Nephron progenitor cell (in vitro differentiated cells): ENCODE measurements at regions not wholly inside any gene's neighbourhood (a gene's known extent, or its start where the extent isn't known, plus 50 kb on each side); places are given as distances from the start of the nearest gene placed in this dataset.

Source experiments
- DNase-seq: peaks from one replicate; pipeline ENCODE4 v3.0.0; 2021
- H3K27ac Mint-ChIP-seq: 2 replicates; pipeline ENCODE4 v1.8.0; 2021; ENCODE audit warnings: mild to moderate bottlenecking, moderate library complexity, mixed read lengths
- H3K27me3 Mint-ChIP-seq: 2 replicates; pipeline ENCODE4 v1.8.0; 2021; ENCODE audit warnings: mild to moderate bottlenecking, low read depth, mixed read lengths; ENCODE audit not compliant: poor library complexity
- H3K36me3 Mint-ChIP-seq: 2 replicates; pipeline ENCODE4 v1.8.0; 2021; ENCODE audit warnings: low read depth, mixed read lengths
- H3K4me1 Mint-ChIP-seq: 2 replicates; pipeline ENCODE4 v1.8.0; 2021; ENCODE audit warnings: mixed read lengths
- H3K4me3 Mint-ChIP-seq: 2 replicates; pipeline ENCODE4 v1.8.0; 2021; ENCODE audit warnings: mild to moderate bottlenecking, moderate library complexity, mixed read lengths
- H3K9me3 Mint-ChIP-seq: 2 replicates; pipeline ENCODE4 v1.8.0; 2021; ENCODE audit warnings: mild to moderate bottlenecking, moderate library complexity, mixed read lengths
- CTCF ChIP-seq: fragments of 200-600 bp; sonication (generic); IDR thresholded peaks from 2 replicates; pipeline ENCODE4 v1.5.0; 2021; ENCODE audit warnings: antibody characterized with exemption

- H3K4me3 Mint-ChIP-seq, result no peak overlapping the region
- H3K4me1 Mint-ChIP-seq, result no peaks in the 10 kb centered on the region
- TF ChIP-seq CTCF, result no peak
These were observed 59.1 kb upstream of the ZFAND5 start for GRCh38 chr9:72424131-72424530.

GRCh38 chr9:72422214-72422613, 57.2 kb upstream of the ZFAND5 start:
- Mint-ChIP-seq H3K9me3 (peaks cover 6% of the 10 kb centered on the region), H3K4me1 (no peaks in the 10 kb centered on the region), H3K27ac (no peak overlapping the region), H3K27me3 (no peaks in the 10 kb centered on the region), H3K36me3 (no peaks in the 10 kb centered on the region), H3K4me3 (no peak overlapping the region)
- no peak for DNase-seq
- no peak for TF ChIP-seq CTCF

More at GRCh38 chr9:72424131-72424530, 59.1 kb upstream of the ZFAND5 start:
- Mint-ChIP-seq H3K27me3 (no peaks in the 10 kb centered on the region), H3K27ac (no peak overlapping the region), H3K9me3 (peaks cover 6% of the 10 kb centered on the region), H3K36me3 (no peaks in the 10 kb centered on the region)
- no peak for DNase-seq

GRCh38 chr9:72420783-72421182, 55.8 kb upstream of the ZFAND5 start:
- no peak overlapping the region for H3K27ac Mint-ChIP-seq
- no peak for DNase-seq
- H3K9me3 Mint-ChIP-seq, result peaks cover 6% of the 10 kb centered on the region
- no peak for TF ChIP-seq CTCF
- H3K27me3 Mint-ChIP-seq, result no peaks in the 10 kb centered on the region
- H3K36me3 Mint-ChIP-seq, result no peaks in the 10 kb centered on the region
- H3K4me1 Mint-ChIP-seq, result no peaks in the 10 kb centered on the region
- no peak overlapping the region for H3K4me3 Mint-ChIP-seq

GRCh38 chr9:72415948-72416347, 50.9 kb upstream of the ZFAND5 start:
- Mint-ChIP-seq H3K9me3 (peaks cover 3% of the 10 kb centered on the region), H3K27me3 (peaks cover 5% of the 10 kb centered on the region), H3K4me3 (no peak overlapping the region), H3K27ac (no peak overlapping the region), H3K36me3 (no peaks in the 10 kb centered on the region), H3K4me1 (no peaks in the 10 kb centered on the region)
- no peak for TF ChIP-seq CTCF
- DNase-seq, result no peak

GRCh38 chr9:72415163-72415562, 50.2 kb upstream of the ZFAND5 start:
- H3K36me3 Mint-ChIP-seq, result no peaks in the 10 kb centered on the region
- H3K4me3 Mint-ChIP-seq, result no peak overlapping the region
- no peaks in the 10 kb centered on the region for H3K9me3 Mint-ChIP-seq
- no peak for DNase-seq
- peaks cover 5% of the 10 kb centered on the region for H3K27me3 Mint-ChIP-seq
- TF ChIP-seq CTCF, result no peak
- no peaks in the 10 kb centered on the region for H3K4me1 Mint-ChIP-seq
- no peak overlapping the region for H3K27ac Mint-ChIP-seq
